Loucy (cell line): ENCODE measurements at regions not wholly inside any gene's neighbourhood (a gene's known extent, or its start where the extent isn't known, plus 50 kb on each side); places are given as distances from the start of the nearest gene placed in this dataset.

ENCODE experiments used
- CTCF ChIP-seq: fragments of 200-600 bp; sonication (generic); conservative IDR thresholded peaks from 2 replicates; pipeline ENCODE4 v1.5.1; 2014; ENCODE audit warnings: mild to moderate bottlenecking, antibody characterized with exemption, low read length
- EZH2phosphoT487 ChIP-seq: fragments of 200-600 bp; IDR thresholded peaks from 2 replicates; pipeline ENCODE4 v1.6.1; 2018; ENCODE audit warnings: antibody characterized with exemption, mild to moderate bottlenecking, moderate library complexity, borderline replicate concordance

DNA sequence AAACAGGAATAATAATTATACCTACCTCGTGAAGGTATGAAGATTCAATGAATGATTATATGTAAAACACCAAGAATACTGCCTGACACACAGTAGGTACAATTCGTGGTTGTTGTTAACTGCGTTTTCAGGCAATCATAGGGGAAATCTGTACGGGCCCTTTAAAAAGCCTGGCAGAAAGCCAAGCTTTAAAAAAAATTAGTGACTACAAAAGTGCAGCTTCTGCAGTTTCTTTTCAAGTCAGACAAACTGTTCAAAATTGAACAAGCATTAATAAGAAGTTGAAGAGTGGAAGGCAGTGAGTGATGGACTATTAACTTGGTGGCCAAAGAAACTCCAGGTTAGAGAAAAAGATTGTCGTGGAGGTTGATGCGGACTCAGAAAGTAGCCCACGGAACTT lies 85.9 kb upstream of the TRIO start:
- no peak for TF ChIP-seq CTCF
- TF ChIP-seq EZH2phosphoT487, result no peak
